ENCODE measurements at regions not wholly inside any gene's neighbourhood (a gene's known extent, or its start where the extent isn't known, plus 50 kb on each side); places are given as distances from the start of the nearest gene placed in this dataset.

DNA sequence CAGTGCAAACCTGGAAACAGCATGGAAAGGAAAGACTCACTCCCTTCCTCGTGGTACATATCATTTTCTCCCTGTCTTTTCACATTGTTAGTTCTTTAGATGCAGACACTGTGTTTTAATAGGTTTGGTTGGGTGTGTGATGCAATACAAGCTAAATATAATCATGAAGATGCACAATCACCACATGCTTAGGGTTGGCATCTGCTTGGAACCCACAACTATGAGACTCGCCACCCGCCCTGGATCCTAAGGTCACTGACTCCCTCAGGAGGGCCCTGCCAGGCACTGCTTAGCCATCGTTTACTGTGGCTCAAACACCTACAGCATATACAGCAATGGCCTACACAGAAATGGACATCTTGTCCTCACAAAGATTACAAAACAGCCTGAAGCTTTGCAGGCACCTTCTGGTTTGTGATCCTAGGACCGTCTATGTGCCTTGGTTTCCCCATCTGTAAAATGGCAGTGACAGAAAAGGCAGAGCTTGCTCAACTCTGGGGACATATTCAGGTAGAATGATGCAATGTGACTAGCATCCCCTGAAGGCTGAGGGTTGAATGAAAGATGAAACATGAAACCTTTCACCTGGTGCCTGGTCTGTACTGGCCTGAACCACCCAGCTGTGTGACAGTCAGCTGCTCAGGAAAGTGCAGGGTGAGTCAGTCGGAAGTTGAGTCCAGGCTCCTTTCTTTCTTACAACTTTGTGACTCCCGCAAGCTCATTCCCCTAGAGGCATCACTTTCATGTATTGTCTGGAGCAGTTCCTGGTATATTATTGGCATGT lies 123.6 kb upstream of the PFN2 start:
- no peak for DNase-seq (ENCODE audit: low spot score)

- no peak for DNase-seq (ENCODE audit: low spot score)
Measured at GRCh38 chr3:150091626-150092025, 120.9 kb upstream of the PFN2 start.

DNA sequence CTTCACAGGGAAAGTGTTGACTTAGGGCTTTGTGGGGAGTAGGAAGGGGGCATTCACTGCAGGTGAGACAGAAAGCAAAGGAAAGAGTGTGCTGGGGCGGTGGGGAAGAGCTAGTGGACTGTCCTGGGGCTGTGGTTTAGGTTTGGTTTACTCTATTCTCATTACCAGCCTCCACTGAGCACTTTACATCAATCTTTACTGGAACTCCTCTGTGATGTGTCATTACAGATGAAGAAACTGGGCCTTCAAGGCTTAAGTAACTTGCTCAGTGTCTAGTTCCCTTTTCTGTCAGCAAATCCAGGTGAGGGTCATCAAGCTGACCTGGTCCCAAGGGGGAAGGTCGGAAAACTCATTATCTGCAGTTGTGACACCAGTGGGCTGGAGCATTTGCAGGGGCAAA lies 120.2 kb upstream of the PFN2 start:
- DNase-seq (ENCODE audit: low spot score), result no peak

DNA sequence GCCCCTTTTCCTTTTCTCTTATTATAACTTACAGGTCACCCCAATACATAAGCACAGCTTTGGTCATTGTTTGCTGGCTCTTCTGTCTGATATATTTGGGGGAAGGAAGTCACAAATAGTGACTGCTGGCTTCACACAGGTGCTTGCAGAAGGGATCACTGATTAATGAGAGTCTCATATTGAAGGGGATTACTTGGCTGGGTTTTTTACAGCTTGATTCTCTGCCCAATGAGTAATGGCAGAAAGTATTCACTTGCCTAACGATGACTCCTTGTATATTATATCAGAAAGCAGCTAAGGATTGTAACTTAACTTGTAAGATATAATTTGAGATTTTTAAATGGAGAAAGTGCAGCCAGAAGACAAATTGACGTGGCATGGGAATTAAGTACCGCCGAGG lies 119.3 kb upstream of the PFN2 start:
- DNase-seq (ENCODE audit: low spot score), result no peak

DNA sequence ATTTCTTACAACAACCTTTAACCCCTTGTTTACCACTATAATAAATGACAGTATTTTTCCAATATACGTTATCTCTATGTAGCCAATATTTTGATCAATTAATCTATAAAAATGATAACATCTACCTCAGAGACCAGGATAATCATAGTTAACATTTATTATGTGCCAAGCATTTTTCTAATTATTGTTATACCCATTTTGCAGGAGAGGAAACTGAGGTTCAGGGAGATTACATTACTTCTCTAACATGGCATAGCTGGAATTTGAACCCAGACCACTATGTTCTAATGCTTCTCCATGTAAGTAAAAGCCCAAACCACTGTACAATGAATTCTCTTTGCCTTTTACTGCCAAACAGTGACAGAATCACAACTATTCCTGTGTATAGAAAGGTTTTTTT lies 113.4 kb upstream of the PFN2 start:
- no peak for DNase-seq (ENCODE audit: low spot score)

DNA sequence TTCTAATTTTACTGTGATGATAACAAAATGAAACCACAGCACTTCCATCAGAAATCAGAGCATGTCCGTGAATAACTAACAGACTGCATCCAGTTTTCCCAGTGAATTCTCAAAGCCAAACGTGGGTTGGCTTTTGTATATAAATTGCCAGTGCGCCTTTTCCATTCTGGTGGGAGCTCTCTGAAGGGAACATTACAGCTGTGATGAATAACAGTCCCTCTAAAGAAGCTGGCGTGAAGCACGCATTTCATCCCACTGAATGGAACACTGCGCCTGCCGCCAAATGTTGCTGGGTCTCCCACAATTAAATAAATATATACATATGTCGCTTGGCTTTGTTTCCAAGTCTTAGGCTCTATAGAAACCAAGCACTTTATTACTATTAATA lies 113.0 kb upstream of the PFN2 start:
- DNase-seq (ENCODE audit: low spot score), result peak; percentile 18

DNA sequence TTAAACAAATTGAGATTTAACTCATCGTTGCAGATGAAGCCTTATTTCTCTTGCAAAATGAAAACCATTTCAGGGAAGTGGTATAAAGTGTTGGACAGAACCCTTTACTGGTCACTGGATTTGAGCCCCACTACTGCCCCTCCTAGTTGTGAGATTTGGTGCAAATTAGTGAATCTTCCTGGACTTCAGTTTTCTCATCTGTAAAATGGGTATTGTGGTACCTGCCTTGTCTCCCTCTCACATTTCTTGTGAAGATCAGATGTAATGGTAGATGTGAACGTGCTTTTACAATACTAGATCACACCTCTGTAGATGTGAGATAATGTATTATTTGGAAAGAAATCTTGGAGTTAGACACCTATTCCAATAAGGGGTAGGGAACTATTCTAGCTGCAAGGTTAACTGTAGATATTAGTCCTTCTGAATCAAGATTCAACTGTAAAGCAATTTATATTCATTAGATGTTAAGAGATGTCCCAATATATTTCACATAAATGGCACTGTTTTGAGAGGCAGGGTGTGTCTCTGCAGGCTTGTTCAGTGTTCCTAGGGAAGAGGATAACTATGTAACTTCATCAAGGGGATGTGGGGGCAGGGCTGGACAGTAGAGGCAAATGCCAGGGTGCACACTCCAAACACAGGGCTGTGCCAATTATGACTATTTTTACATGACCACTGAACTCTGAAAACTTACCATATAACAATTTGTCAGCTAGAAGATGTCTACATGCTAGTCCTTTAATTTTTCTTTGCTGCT lies 112.4 kb upstream of the PFN2 start:
- no peak for DNase-seq (ENCODE audit: low spot score)

DNA sequence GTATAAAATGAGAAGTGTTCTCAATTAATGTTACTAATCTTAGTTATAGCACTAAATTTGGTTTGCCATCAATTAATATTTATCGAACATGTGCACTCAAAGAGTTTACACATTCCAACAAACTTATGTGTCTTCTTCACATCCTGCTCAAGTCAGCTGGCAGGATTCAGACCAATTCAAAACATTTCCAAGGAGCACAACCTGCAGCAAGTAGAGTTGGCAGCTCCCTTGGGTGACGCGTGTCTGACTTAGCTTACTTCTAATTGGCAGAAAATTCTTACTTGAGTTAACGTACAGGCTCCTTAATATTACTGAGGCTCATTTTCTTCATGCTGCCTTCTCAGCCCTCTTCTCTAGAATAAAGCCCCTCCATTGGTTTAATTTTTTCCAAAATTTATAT lies 110.4 kb upstream of the PFN2 start:
- DNase-seq (ENCODE audit: low spot score), result no peak

- DNase-seq (ENCODE audit: low spot score), result no peak
Measured at GRCh38 chr3:150080058-150080730, 109.5 kb upstream of the PFN2 start.

DNA sequence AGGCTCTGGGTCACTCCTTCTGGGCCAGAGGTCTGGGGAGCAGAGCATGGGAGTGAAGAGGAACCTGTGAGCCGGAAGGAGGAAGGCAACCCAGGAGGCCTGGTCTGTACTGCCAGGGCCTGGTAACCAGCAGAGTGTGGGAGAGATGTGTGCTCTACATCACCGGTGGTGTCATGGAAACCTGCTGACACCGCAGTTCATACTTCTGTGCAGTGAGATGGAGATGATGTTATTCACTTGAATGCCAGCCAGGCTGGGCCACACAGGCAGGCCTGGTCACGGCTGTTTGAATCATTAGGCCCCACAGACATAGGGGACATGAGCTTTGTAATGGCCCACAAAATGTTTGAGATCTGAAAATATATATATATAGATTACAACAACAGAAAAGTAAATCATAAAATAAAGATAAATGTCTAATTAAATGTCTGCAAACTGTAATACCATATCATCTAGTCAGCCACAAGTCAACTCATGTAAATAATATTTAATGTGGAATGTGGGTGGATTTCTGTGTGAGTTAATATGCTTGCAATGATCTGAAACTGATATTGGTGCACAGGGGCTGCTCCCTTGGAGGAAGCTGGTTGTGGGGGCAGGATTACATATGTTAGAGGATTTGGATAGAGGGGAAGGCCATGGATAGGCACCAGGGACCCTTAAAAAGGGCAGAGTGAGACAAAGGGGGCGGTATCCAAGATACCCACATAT lies 108.5 kb upstream of the PFN2 start:
- peak; percentile 24 for DNase-seq (ENCODE audit: low spot score)

DNA sequence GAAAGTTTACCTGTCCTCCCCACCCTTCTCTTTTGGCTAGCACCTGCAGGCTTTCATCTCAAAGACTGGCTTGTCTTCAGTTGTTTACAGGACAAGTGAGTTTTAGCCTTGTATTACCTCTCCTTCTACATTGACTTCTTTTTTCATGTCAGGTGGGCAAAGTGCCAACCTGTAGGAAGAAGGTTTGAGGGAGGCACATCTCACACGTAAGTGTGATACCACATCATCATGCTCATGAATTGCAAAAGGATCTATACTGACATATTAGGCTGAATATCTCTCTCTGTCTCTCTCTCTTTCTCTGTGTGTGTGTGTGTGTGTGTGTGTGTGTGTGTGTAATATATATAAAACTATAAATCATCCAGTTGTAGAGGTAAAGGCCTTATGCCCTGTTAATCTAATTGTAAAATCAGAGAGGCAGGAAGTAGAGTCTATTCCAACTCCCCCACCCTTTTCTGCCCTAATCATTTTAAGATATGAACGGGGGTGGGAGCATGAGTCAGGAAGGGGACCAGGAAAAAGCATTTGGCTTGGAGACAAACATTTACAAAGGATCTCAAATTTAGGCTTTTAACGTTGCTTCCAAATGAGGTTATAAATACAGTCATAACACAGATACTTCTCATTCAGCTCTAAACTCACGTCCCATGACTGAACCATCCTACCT lies 107.0 kb upstream of the PFN2 start:
- no peak for DNase-seq (ENCODE audit: low spot score)

DNA sequence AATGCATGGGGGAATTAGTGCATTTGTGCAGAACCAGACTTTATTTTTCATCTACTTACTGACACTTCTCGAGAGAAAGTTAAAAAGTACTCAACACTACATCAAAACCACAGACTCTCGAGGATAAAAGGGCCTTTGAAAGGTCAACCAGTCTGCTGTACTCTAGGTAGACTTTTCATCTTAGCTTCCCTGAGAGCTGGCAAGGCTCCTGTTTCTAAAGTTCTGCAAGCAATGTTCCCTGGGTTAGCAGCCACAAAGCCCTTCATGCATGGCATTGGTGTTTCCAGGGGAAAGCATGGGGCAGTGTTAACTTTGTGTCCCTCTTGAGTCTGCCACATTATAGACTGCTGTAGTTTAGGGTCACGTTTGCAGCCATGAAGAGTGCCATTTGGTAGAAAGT lies 106.4 kb upstream of the PFN2 start:
- DNase-seq (ENCODE audit: low spot score), result no peak

DNA sequence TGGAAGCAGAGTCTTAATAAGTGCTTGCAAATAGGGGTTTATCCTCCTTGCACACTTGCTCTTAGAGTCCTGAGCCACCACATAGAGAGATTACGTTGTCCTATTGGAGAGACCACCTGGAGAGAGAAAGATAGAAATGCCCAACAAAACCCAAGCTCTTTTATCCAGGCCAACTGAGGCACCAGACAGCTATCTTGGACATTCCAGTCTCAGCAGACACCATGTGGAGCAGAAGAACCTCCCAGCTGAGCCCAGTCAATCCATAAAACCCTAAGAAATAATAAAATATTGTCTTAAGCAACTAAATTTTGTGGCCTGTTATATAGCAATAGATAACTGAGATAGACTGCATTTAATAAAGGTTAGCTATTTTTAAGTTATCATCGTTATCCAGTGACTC lies 105.7 kb upstream of the PFN2 start:
- no peak for DNase-seq (ENCODE audit: low spot score)

GRCh38 chr3:150075417-150075865 lies 104.7 kb upstream of the PFN2 start:
- no peak for DNase-seq (ENCODE audit: low spot score)

GRCh38 chr3:150074697-150075416 lies 104.2 kb upstream of the PFN2 start:
- no peak for DNase-seq (ENCODE audit: low spot score)

GRCh38 chr3:150074277-150074676 lies 103.6 kb upstream of the PFN2 start:
- no peak for DNase-seq (ENCODE audit: low spot score)

GRCh38 chr3:150073513-150073912 lies 102.8 kb upstream of the PFN2 start:
- DNase-seq (ENCODE audit: low spot score), result no peak

GRCh38 chr3:150073031-150073430 lies 102.3 kb upstream of the PFN2 start:
- no peak for DNase-seq (ENCODE audit: low spot score)

GRCh38 chr3:150072576-150072975 lies 101.9 kb upstream of the PFN2 start:
- DNase-seq (ENCODE audit: low spot score), result no peak

- no peak for DNase-seq (ENCODE audit: low spot score)
Measured at GRCh38 chr3:150070271-150070670, 99.6 kb upstream of the PFN2 start.

GRCh38 chr3:150069633-150070032 lies 98.9 kb upstream of the PFN2 start:
- DNase-seq (ENCODE audit: low spot score), result no peak
